GM12878 (cell line): ENCODE measurements at regions not wholly inside any gene's neighbourhood (a gene's known extent, or its start where the extent isn't known, plus 50 kb on each side); places are given as distances from the start of the nearest gene placed in this dataset.

Experiments used
- CREM ChIP-seq: IDR thresholded peaks from 2 replicates; pipeline ENCODE4 v1.6.1; 2014; ENCODE audit warnings: antibody characterized with exemption, low read depth
- ETV6 ChIP-seq, 2 experiments: fragments of 450-650 bp in 1 of 2; IDR thresholded peaks in 1 of 2; conservative IDR thresholded peaks in 1 of 2; 2 replicates each; pipeline ENCODE4 v1.6.1; 2014; ENCODE audit warnings: antibody characterized with exemption in 1 of 2, borderline replicate concordance in 1 of 2, low read depth in 1 of 2, mild to moderate bottlenecking in 1 of 2, moderate library complexity in 1 of 2
- GABPA ChIP-seq: IDR thresholded peaks from 2 replicates; pipeline ENCODE4 v1.6.1; 2014; ENCODE audit warnings: antibody characterized with exemption, low read depth, mild to moderate bottlenecking, inconsistent platforms
- GATAD2B ChIP-seq: fragments of 450-650 bp; conservative IDR thresholded peaks from 2 replicates; pipeline ENCODE4 v1.6.1; 2017; ENCODE audit warnings: low read depth, mild to moderate bottlenecking, moderate library complexity
- HDGF ChIP-seq: fragments of 450-650 bp; IDR thresholded peaks from 2 replicates; pipeline ENCODE4 v1.6.1; 2016; ENCODE audit warnings: antibody characterized with exemption
- IKZF2 ChIP-seq, 2 experiments: fragments of 450-650 bp; IDR thresholded peaks; 2 replicates each; pipeline ENCODE4 v1.6.1; 2017; ENCODE audit warnings: mild to moderate bottlenecking in 2 of 2, moderate library complexity in 2 of 2
- IRF4 ChIP-seq: IDR thresholded peaks from 2 replicates; pipeline ENCODE4 v1.6.1; 2011; ENCODE audit warnings: low read depth, low read length
- KDM1A ChIP-seq: fragments of 200-600 bp; sonication (generic); IDR thresholded peaks from 2 replicates; pipeline ENCODE4 v1.6.1; 2016; ENCODE audit warnings: borderline replicate concordance
- MEF2A ChIP-seq: IDR thresholded peaks from 2 replicates; pipeline ENCODE4 v1.6.1; 2011; ENCODE audit warnings: low read depth, mild to moderate bottlenecking, low read length, moderate library complexity; ENCODE audit not compliant: insufficient read depth
- MTA2 ChIP-seq: fragments of 450-650 bp; IDR thresholded peaks from 2 replicates; pipeline ENCODE4 v1.6.1; 2016; ENCODE audit warnings: low read depth, mild to moderate bottlenecking, moderate library complexity
- NR2C2 ChIP-seq: IDR thresholded peaks from 2 replicates; pipeline ENCODE4 v1.6.1; 2011; ENCODE audit warnings: borderline replicate concordance, low read depth; ENCODE audit not compliant: control insufficient read depth, insufficient read length
- PKNOX1 ChIP-seq: fragments of 450-650 bp; IDR thresholded peaks from 2 replicates; pipeline ENCODE4 v1.6.1; 2016; ENCODE audit warnings: mild to moderate bottlenecking
- POLR2AphosphoS2 ChIP-seq: IDR thresholded peaks from 2 replicates; pipeline ENCODE4 v1.6.1; 2011; ENCODE audit warnings: low read depth, mild to moderate bottlenecking, low read length, improper control_type of control experiment, moderate library complexity
- SMAD1 ChIP-seq: fragments of 450-650 bp; IDR thresholded peaks from 2 replicates; pipeline ENCODE4 v1.6.1; 2018; ENCODE audit warnings: mild to moderate bottlenecking, low read depth; ENCODE audit not compliant: partially characterized antibody
- SMAD5 ChIP-seq: IDR thresholded peaks from 2 replicates; pipeline ENCODE4 v1.6.1; 2016; ENCODE audit warnings: antibody characterized with exemption, low read depth
- SMC3 ChIP-seq: IDR thresholded peaks from 2 replicates; pipeline ENCODE4 v1.6.1; 2011; ENCODE audit warnings: low read length, improper control_type of control experiment, borderline replicate concordance
- SP1 ChIP-seq: IDR thresholded peaks from one replicate; pipeline ENCODE4 v1.6.1; 2011; ENCODE audit warnings: low read depth, low read length
- SREBF2 ChIP-seq: IDR thresholded peaks from 2 replicates; pipeline ENCODE4 v1.6.1; 2012; ENCODE audit warnings: mild to moderate bottlenecking, low read length
- STAT3 ChIP-seq: IDR thresholded peaks from 2 replicates; pipeline ENCODE4 v1.6.1; 2011; ENCODE audit warnings: low read depth, low read length, improper control_type of control experiment
- TCF3 ChIP-seq: IDR thresholded peaks from 2 replicates; pipeline ENCODE4 v1.6.1; 2012; ENCODE audit warnings: low read depth, mild to moderate bottlenecking, low read length, borderline replicate concordance; ENCODE audit not compliant: insufficient read depth
- TCF7 ChIP-seq: IDR thresholded peaks from 2 replicates; pipeline ENCODE4 v1.6.1; 2014; ENCODE audit warnings: antibody characterized with exemption, borderline replicate concordance
- ZBED1 ChIP-seq: IDR thresholded peaks from 2 replicates; pipeline ENCODE4 v1.6.1; 2016; ENCODE audit warnings: borderline replicate concordance
- ZNF207 ChIP-seq: fragments of 450-650 bp; IDR thresholded peaks from 2 replicates; pipeline ENCODE4 v1.6.1; 2014; ENCODE audit warnings: antibody characterized with exemption, mild to moderate bottlenecking, borderline replicate concordance
- TF ChIP-seq, protein P1 (sequence below): fragments of 450-650 bp; IDR thresholded peaks from 2 replicates; pipeline ENCODE4 v1.6.1; 2018; ENCODE audit warnings: borderline replicate concordance, mild to moderate bottlenecking; ENCODE audit not compliant: partially characterized antibody
- TF ChIP-seq, protein P2 (sequence below): fragments of 450-650 bp; IDR thresholded peaks from 2 replicates; pipeline ENCODE4 v1.6.1; 2017; ENCODE audit warnings: mild to moderate bottlenecking
- TF ChIP-seq, protein P3 (sequence below): fragments of 150-350 bp; IDR thresholded peaks from 2 replicates; pipeline ENCODE4 v1.6.1; 2014; ENCODE audit warnings: mild to moderate bottlenecking, low read depth, low read length

- TF ChIP-seq, protein P1, sequence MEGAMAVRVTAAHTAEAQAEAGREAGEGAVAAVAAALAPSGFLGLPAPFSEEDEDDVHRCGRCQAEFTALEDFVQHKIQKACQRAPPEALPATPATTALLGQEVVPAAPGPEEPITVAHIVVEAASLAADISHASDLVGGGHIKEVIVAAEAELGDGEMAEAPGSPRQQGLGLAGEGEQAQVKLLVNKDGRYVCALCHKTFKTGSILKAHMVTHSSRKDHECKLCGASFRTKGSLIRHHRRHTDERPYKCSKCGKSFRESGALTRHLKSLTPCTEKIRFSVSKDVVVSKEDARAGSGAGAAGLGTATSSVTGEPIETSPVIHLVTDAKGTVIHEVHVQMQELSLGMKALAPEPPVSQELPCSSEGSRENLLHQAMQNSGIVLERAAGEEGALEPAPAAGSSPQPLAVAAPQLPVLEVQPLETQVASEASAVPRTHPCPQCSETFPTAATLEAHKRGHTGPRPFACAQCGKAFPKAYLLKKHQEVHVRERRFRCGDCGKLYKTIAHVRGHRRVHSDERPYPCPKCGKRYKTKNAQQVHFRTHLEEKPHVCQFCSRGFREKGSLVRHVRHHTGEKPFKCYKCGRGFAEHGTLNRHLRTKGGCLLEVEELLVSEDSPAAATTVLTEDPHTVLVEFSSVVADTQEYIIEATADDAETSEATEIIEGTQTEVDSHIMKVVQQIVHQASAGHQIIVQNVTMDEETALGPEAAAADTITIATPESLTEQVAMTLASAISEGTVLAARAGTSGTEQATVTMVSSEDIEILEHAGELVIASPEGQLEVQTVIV: peak; percentile 38
- peak; percentile 79 for TF ChIP-seq CREM
- TF ChIP-seq SP1: no peak
- TF ChIP-seq, protein P2, sequence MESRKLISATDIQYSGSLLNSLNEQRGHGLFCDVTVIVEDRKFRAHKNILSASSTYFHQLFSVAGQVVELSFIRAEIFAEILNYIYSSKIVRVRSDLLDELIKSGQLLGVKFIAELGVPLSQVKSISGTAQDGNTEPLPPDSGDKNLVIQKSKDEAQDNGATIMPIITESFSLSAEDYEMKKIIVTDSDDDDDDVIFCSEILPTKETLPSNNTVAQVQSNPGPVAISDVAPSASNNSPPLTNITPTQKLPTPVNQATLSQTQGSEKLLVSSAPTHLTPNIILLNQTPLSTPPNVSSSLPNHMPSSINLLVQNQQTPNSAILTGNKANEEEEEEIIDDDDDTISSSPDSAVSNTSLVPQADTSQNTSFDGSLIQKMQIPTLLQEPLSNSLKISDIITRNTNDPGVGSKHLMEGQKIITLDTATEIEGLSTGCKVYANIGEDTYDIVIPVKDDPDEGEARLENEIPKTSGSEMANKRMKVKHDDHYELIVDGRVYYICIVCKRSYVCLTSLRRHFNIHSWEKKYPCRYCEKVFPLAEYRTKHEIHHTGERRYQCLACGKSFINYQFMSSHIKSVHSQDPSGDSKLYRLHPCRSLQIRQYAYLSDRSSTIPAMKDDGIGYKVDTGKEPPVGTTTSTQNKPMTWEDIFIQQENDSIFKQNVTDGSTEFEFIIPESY: no peak
- TF ChIP-seq POLR2AphosphoS2: no peak
- TF ChIP-seq SMC3: no peak
- TF ChIP-seq ZBED1: peak; percentile 81; the same call in 1 of the 2 replicates
- TF ChIP-seq KDM1A: no peak
- TF ChIP-seq, protein P3, sequence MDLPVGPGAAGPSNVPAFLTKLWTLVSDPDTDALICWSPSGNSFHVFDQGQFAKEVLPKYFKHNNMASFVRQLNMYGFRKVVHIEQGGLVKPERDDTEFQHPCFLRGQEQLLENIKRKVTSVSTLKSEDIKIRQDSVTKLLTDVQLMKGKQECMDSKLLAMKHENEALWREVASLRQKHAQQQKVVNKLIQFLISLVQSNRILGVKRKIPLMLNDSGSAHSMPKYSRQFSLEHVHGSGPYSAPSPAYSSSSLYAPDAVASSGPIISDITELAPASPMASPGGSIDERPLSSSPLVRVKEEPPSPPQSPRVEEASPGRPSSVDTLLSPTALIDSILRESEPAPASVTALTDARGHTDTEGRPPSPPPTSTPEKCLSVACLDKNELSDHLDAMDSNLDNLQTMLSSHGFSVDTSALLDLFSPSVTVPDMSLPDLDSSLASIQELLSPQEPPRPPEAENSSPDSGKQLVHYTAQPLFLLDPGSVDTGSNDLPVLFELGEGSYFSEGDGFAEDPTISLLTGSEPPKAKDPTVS: no peak
- TF ChIP-seq PKNOX1: peak; percentile 77
- TF ChIP-seq NR2C2: no peak
- peak; percentile 93 for TF ChIP-seq MTA2
- peak; percentile 35; the same call in 1 of the 2 replicates for TF ChIP-seq HDGF
- no peak for TF ChIP-seq SMAD5
- TF ChIP-seq GATAD2B: no peak
- TF ChIP-seq SREBF2: no peak
- TF ChIP-seq STAT3: peak; percentile 34; the same call in 1 of the 2 replicates
- TF ChIP-seq ETV6 (conservative IDR thresholded peaks at IDR 0.05 in 1 of 2, IDR thresholded peaks at IDR 0.05 in 1 of 2; ENCODE audit: borderline replicate concordance in 1 of 2, low read depth in 1 of 2): peak in 1 of 2 experiments; percentile 94; a peak in 2 of 4 replicates
- TF ChIP-seq TCF3: no peak
- TF ChIP-seq TCF7: peak; percentile 48; the same call in 1 of the 2 replicates
- peak; percentile 83 to 93 for TF ChIP-seq IKZF2 (IDR thresholded peaks at IDR 0.05)
- 0 out of 2 replicates have a peak, but pooled peaks have one; percentile 47 for TF ChIP-seq MEF2A
- TF ChIP-seq GABPA: peak; percentile 52; the same call in 1 of the 2 replicates
- TF ChIP-seq ZNF207: peak; percentile 25; the same call in 1 of the 2 replicates
- peak; percentile 59 for TF ChIP-seq SMAD1
- peak; percentile 72; the same call in 1 of the 2 replicates for TF ChIP-seq IRF4
These were observed 70.8 kb upstream of the STK17B start (continued) for GRCh38 chr2:196242131-196242620.
